ENCODE measurements at regions not wholly inside any gene's neighbourhood (a gene's known extent, or its start where the extent isn't known, plus 50 kb on each side); places are given as distances from the start of the nearest gene placed in this dataset.
A peak's percentile ranks its signal among the peaks of the same experiment; 100 is the strongest.

DNA sequence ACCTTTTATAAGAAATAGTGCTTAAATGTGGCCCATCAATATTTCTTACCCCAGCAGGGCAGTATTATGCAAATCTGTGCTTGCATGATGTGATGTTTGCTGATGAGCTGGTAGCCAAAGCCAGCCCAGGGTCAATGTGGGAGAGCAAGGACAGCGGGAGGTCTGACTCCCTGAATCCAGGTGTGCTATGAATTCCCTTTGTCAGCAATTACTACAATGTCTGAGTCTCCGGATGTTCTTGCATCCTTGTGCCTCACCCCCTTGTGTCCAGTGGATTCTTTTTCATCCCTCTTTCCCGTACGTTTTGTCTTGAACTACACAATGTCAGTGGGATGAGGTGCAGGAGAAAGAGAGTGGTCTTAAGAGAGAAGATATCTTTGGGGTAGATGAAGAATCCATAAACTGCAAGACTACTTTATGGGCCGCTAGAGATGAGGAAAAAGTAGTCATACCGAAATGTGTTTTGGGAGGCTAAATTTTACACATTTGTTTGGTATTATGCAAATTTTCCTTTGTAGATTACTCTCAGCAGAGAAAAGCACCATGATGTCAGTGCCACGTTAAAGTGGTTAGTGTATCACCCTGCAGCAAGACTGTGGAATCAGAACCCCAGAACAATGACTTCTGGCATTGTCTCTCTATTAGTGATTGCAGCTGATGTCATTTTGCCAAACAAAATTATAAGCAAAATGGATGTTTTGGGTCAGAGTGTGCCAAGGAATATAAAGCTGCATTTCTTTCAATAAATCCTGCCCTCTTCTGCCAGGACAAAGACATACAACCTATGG lies 53.5 kb upstream of the TSHZ3 start:
- no peak for DNase-seq (ENCODE audit: low spot score)

DNA sequence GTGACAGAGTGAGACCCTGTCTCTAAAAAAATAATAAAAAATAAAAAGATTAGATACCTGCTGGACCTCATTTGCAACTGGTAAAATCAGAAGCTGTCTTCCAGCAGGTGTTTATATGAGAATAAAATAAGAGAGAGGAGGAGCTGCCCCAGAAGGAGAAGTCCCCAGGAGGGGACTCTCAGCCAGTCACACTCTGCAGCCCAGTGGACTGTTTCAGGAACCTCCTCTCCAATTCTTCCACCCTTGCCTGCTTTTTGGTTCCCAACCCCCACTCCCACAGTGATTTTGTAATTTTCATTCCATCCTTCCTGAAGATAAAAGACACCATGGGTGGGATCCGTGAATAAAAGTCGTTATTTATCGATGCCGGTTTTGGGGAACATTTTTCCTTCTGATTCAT lies 56.9 kb upstream of the TSHZ3 start:
- DNase-seq (ENCODE audit: low spot score), result no peak

DNA sequence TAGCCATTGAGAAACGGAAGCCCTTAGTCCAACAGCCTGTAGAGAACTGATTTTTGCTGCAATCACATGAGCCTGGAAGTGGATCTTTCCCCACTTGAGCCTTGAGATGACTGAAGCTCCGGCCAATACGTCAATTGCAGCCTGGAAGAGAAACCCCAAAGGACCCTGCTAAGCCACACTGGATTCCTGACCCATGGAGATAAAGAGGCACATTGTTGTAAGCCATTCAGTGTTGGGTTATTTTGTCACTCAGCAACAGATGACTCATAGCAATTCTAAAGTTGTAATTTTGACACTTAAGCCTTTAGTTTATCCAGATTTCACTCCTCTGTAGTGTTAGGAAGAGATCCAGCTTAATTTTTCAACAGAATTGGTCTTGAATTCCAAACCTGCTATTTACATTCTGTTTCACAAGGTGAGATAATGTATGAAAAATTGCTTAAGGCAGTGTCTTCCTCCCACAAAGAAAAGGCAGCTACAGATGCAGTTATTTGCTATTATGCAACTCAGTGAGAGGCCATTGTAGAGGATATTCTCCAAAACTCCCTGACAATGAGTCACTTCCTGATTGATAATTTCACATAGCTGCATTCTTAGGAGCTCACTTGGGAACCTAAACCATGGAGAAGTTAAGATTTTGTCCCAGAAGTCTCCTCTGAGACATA lies 59.4 kb upstream of the TSHZ3 start:
- no peak for DNase-seq (ENCODE audit: low spot score)

DNA sequence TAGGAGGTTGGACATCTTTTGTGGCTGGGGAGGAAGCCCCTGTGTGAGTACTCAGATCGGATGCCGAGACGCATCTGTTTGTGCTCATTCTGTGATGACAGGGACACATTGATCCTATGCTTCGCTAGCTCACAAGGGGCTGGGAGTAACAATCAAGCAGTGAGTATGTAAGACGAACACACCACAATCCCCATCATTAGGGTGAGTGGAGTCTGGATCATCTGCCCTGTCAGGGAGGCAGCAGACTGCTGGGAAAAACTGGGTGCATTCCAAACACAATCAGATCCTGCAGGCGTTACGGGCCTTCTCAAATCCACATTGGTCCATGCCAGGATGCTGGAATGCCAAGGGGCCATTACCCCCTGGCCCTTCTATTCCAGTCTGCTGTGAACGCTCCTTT lies 64.1 kb upstream of the TSHZ3 start:
- no peak for DNase-seq (ENCODE audit: low spot score)

DNA sequence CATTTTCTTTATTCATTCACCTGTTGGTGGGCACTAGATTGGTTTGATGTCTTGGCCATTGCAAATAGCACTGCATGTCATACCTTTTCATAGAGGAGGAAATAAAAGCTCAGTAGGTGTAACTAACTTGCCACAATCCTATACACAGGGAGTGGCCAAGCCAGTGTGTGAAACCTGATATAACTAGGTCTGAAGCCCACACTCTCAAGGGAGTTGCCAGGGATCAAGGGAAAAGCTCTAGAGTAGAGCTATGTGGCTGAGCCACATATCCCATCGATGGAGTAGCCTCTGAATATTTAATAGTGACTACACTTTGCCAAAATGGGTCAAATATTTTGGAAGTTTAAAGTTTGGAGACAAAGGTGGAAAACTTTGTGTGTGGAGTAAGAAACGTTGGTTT lies 66.1 kb upstream of the TSHZ3 start:
- DNase-seq (ENCODE audit: low spot score), result no peak

DNA sequence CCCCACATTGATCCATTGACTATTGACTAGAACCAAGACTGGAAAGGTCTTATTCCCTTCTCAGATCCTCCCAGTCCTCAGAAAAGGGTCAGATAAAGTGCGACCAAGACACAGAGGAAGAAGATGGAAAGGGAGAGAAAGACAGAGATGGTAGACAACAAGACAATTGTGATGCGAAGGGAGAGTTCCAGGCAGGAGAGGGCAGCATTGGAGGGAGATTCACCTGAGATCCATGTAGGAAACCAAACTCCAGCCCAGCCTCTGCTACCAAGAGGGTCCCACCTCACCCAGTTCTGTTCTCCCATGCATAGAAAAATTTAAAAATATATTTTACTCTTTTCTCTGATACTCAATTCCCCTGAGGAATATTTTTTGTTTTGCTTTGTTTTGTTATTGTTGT lies 67.3 kb upstream of the TSHZ3 start:
- DNase-seq (ENCODE audit: low spot score), result no peak

DNA sequence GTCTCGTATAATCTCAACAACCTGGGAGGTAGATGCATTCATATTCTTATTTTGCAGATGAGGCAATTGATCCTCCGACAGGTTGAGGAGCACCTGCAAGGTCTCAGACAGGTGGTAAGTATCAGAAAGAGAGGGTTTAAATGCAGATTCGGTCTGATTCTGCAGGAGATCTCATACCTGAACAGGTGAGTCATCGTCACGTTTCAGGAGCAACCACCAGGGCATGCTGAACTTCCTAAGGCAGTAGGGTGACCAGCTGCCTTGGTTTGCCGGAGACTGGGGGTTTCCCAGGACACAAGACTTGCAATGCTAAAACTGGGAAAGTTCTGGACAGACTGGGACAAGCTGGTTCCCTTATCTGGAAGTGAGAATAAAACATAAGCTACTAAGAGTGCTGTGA lies 68.8 kb upstream of the TSHZ3 start:
- no peak for DNase-seq (ENCODE audit: low spot score)

DNA sequence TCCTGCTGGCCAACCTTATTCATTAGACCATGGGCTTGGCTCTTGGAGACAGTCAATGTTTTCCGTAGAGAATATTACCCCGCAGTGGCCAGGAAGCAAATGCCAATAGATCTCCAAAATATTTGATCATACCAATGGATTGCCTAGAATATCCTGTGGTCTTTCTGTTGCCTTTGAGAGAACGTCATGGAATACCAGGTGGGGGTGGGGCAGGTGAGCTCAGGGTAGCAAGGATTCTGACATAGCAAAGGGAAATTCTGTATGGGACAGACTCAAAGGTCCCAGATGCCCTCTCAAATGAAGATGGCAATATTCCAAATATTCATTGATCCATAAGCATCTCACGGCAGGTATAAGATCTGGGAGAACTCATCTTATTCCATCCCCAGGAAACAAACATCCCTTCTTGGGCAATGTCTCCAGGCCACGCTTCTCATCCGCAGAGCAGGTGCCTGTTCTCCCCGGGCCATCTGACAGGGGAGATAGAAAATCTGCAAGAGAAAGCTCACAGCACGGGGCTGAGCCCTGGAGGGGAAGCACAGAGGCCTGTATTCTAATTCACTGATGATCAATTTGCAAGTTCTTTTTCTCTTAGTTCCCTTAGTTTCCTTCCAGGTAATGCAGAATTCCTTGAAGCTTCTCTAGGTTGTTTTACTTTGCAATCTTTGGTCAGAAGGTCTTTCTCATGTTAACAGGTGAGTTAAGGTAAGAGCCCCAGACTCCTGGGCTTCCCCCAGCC lies 69.6 kb upstream of the TSHZ3 start:
- DNase-seq (ENCODE audit: low spot score), result no peak

DNA sequence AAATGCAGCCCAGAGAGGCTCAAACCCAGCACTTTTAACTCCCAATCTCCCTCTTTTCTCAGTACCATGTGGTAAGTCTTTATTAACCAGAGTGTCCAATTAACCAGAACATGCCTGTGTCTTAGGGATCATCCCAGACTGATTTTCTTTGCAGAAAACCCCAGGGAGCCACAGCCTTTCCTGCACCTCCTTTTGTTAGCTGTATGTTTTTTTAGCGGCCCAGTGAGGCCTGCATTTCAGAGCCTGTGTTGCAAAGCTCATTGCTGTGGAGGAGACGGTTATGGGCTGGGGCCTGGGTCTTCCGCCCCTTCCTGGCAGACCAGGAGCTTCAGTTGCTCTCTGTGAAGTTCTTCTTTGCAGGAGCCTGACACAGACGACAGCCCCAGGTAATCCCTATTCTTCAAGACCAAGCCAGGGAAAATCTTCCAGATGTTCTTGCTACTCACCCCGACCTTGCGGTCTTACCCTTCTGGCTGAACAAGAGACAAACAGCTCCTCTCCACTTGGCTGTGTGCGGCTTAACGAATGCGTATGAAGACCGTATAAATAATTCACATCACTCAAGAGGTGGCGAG lies 70.7 kb upstream of the TSHZ3 start:
- DNase-seq (ENCODE audit: low spot score), result no peak

DNA sequence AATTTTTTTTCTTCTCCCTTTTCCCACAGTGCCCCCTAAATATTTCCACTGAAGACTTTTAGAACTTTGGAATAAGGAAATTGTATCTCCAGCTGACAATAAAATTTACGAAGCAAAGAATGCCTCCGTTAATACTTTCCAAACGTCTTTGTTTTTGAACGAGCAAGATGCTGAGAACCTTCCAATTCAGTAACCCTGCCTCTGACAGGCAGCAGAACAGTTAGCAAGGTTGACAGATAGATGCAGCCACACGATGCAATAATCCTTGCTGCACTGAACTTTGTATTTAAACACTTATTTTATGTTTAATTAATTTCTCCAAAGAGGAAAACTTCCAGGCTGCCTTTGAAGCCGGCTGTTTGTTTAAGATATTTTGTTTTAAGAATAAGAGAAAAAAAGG lies 71.8 kb upstream of the TSHZ3 start:
- DNase-seq (ENCODE audit: low spot score), result no peak

DNA sequence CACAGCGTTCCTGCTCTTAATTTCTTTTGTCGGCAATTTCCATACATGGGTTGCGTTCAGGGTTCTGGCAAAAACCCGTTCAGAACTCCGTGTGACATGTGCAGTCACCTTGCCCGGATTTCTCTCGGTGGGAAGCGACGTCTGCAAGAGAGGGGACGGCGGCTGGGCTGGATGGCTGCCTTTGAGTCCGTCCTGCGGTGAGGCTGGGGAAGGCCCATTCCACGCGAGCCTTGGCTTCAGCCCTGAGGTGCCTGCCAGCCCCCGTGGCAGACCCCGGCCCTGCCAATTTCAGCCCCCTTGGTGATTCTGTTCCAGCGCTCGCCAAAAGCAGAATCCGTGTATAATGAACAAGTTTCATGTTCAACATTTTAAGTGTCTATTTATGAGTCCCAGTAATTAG lies 72.6 kb upstream of the TSHZ3 start:
- no peak for DNase-seq (ENCODE audit: low spot score)

DNA sequence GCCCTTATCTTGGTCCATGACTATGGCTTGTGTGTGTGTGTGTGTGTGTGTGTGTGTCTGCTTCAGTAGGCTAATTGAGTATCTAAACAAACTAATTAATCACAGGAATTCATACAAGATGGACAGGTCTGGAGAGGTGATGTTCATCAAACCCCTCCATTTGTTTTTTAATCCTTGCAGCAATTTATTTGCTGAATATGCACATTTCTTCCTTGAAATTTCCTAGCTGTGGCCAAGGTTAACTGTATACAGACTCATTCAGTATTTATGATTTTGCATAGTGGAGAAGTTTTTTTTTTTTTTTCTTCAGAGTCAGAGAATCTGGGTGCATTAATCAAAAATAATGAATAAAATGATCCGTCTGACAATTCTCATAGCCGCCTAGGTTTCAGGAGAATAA lies 74.7 kb upstream of the TSHZ3 start:
- DNase-seq (ENCODE audit: low spot score), result no peak

DNA sequence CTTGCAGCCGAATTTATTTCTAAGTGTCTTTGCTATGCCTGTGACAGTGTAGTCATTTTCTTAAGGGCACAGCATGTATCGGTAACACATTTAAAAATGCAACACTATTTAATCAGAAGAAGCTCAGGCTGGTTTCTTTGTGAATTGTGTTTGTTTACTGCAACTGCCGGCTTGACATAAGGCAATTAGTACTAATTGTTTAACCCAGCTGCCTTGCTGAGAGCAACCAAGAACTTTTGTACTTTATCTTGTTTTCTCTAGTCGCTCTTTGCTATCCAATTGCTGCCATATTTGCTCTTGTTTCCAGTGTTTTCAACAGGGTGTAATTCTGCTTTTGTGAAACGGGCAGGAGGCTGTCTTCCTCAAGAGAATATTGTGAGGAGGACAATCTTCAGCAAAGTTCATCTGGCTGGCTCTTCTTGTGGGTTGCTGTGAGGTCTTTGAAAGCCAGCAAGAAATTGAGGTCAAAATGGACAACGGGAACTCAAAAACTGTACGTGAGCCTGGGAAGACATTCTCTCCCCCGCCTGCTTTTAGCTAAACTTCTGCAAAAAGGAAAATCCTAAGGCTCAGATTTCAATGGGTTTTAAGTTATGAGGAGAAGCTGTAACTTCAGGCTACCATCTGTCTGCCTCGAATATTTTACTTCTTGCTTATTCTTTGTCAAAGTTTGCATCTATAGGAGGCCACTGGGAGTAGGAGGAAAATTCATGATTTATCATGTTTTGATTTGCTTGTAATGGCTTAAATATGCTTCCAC lies 75.8 kb upstream of the TSHZ3 start:
- no peak for DNase-seq (ENCODE audit: low spot score)

DNA sequence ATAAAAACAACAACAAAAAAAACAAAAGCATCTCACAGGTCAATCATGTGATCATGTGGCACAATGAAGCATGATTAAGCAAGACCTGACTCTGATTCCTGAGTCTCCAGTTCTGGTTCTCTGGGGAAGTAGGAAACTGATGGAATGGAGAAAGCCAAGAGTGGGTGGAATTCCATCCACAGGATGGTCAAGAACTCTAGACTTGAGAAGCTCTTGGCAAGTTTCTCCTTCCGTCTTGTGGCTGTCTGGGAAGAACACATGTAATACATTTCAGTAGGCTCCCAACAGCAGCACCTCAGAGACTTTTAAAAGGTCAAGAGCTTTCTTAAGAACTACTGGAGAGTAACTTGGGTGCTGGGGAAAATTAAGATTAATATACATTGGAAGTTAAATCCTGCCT lies 78.6 kb upstream of the TSHZ3 start:
- DNase-seq (ENCODE audit: low spot score), result no peak

DNA sequence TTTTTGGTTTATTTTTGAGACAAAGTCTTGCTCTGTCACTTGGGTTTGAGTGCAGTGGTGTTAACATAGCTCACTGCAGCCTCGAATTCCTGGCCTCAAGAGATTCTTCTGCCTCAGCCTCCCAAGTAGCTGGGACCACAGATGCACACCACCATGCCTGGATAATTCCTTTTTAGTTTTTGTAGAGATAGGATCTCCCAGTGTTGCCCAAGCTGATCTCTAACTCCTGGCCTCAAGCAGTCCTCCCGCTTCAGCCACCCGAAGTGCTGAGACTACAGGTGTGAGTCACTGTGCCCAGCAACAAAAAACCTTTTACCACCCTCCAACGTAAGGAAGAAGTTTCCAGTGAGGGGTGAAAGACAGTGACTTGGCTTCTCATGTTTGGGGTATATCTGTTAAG lies 81.1 kb upstream of the TSHZ3 start:
- no peak for DNase-seq (ENCODE audit: low spot score)

DNA sequence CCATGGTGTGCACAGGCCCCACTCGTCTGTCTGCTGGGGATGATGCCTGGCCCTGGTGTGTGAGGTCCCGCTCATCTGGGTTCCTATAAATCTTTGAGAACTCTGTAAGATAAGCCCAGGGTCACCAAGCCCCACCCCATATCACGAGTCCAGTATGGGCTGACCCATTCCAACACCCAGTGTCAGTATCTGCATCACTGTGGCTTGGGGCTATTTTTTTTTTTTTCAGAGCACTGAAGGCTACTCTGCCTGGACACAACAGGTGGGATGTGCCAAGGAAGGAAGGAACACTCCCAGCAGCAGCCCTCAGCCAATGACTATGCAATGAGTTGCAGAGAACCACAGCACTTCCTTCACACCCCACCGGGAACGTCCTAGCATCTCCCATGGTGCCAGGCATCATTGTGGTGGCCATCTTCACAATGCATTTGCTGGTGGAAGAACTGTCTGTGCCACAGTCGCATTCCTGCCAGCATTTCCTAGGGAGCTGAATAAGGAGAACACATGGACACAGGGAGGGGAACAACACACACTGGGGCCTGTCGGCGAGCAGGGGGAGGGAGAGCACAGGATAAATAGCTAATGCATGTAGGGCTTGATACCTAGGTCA lies 83.1 kb upstream of the TSHZ3 start:
- DNase-seq (ENCODE audit: low spot score), result no peak

DNA sequence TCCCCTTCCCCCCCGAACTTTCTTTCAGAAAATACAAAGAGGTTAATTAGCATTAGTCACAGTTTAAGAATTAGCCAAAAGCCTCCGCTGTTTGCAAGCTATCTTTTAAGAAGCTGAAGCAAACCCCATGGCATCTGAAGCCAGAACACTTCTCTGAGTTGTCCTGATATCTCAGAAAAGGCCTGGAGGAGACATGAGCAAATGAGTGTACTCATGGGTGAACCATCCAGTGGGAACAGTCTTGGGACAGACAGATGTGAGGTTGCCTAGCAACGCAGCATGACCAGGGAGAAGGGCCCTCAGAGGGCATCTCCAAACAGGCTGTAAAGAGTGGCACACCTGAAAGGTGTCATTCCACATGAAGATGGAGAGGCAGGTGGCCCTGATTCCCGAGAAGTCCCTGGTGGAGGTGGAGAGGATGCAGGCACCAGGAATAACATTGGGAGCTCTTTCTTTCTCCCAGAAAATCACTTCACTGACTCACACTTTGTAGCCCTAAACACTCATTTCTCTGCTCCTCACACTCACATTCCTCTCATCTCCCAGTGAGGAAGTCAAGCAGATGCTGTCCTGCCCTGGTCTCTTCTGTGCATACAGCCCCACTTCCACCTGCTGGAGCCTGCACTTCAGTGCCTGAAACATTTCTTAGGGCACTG lies 87.0 kb upstream of the TSHZ3 start:
- DNase-seq (ENCODE audit: low spot score), result peak; percentile 1

DNA sequence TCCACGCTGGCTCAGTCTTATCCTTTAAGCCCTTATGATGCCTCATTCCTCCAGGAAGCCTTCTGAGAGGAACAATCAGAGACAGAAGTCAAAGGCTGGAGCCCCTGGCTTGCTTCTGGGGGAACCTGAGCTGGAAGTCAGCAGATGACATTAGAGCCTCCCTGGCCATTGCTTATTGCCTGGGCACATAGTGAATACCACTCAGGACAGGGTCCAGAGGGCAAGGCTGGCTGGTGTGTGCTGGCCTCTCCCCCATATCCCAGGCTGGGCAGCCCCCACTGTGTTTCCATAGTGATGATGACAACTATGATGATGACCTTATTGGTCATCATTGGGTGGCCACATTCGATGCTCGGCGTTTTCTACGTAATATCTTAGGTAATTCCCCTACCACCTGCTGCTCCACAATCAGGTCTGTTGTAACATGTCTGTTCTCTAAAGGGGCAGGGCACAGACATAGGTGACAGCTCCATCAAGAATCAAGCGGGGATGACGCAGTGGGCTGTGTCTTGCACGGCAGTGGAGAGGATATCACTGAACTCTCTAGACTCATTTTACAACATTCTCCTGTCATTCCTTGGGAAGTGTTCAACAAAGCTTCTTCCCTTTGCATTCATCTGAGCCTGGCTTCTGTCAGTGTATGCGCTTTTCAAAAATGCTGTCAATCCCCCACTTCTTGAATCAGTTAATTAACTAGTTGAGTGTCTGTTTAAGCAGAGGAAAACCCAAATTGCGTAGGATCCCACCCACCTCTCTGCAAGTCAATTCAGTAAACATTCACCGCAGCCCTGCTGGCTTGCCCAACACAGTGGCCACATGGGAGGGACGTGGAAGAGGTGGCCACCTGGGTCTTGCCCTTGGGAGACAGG lies 89.4 kb upstream of the TSHZ3 start:
- peak; percentile 2 for DNase-seq (ENCODE audit: low spot score)

DNA sequence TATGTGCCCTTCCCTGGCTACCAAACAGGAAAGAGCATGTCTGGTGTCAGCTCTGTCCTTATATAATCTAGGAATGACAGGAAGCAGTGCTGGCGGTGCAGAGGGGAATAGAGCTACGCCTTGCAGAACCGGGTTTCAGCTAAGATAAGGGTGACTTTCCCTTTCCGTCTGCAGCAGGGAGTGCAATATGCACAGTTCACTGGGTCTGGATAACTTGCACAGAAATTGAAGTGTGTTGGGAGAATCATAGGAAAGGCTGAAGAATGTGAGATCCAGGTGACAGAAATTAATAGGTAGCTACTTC lies 90.0 kb upstream of the TSHZ3 start:
- DNase-seq (ENCODE audit: low spot score), result no peak

DNA sequence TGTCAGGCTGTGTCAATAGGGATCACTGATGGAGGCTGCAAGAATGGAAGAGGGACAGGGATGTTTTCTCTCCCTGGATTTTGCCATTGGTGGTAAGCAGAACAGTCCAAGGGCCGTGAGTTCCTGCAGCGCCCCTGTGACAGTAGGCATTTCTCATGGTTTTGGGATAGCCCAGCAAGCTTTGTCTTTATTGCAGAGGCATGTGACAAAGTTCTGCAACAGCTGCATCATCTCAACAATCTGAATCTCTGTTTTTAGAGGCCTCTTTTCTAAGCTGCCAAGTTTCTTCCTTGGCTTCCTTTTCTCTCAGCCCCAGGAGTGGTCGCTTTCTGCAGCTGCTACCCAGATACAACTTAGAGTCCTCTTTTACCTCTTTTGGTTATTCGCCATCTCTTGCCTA lies 95.7 kb upstream of the TSHZ3 start:
- DNase-seq (ENCODE audit: low spot score), result peak; percentile 8

All from mucosa of gallbladder (tissue), 1 donor.